Activated CD8-positive, alpha-beta memory T cell treated with anti-CD3 and anti-CD28 coated beads, Interleukin-2, amount 50 U/mL, for 4 hours (primary cell): ENCODE measurements at regions not wholly inside any gene's neighbourhood (a gene's known extent, or its start where the extent isn't known, plus 50 kb on each side); places are given as distances from the start of the nearest gene placed in this dataset.

Source experiments
- DNase-seq: peaks from one replicate; pipeline ENCODE4 v3.0.0-alpha.2; 2020

DNA sequence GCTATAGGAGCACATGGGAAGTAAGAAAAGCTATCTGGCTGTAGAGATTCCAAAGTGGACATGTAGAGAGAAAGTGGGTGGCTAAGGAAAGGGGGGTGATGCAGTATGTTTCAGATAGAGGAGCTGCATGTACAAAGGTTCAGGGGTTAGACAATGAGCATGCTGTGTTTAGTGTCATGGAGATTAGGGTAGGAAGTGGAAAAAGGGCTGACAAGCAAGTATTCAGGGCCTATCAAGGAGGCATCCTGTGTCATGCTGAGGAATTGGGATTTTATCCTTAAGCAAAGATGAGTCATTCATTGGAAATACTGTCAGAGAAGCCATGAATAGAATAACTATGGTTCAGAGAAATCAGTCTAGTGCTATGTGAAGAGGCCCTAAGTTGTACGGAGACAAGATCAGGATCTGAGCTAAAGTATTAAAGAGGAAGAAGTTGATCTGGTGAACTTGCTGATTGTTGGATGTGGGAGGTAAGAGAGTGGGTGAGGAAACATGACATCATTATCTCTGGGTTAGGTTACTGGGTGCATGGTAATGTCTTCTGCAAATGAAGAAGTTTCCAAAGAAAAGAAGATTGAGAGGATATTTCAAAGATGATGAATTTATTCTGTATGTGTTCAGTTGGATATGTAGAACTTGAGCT lies 176.7 kb upstream of the GOLIM4 start:
- no peak for DNase-seq

DNA sequence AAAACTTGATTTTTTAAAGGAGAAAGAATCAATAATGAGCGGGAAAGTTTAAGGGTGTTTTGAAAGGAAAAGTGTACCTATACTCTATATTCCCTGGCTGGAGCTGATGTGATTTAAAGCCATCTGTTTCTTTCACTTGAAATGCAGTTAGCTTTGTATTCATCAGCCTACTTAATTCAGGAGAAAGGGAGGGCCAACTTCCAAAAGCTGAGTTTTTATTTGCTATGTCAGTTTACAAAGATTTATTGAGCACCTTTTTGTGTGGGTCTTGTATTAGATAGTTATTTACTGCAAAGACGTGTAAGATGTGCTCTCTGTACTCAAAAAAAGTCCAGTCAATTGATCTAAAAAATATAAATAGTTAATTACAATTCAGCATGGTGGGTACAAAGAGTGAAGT lies 176.2 kb upstream of the GOLIM4 start:
- DNase-seq = no peak

DNA sequence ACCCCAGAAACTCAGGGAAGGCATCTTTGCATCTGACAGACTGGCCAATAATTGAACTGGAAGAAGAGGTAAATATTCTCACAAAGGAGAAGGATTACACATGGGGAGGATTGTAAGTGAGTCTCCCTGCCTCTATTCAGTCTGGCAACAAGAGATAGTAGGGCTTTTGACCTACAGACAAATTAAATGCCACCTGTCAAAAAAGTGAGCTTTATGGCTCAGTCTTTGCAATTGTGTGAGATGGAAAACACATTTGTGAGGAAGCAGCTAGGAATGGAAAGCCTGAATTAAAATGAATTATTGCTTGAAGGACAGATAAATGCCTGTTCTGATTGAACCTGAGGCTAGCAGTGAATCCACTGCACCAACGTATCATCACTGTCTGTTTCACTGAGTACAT lies 173.3 kb upstream of the GOLIM4 start:
- DNase-seq = no peak

DNA sequence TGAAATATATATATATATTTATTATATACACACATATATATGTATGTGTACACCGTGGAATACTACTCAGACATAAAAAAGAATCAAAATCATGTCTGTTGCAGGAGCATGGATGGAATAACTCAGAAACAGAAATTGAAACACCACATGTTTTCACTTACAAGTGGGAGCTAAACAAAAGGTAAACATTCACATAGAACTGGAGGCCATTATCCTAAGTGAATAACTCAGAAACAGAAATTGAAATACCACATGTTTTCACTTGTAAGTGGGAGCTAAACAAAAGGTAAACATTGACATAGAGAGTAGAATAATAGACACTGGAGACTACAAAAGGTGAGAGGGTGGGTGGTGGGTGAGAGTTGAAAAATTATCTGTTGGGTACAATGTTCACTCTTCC lies 171.5 kb upstream of the GOLIM4 start:
- no peak for DNase-seq

DNA sequence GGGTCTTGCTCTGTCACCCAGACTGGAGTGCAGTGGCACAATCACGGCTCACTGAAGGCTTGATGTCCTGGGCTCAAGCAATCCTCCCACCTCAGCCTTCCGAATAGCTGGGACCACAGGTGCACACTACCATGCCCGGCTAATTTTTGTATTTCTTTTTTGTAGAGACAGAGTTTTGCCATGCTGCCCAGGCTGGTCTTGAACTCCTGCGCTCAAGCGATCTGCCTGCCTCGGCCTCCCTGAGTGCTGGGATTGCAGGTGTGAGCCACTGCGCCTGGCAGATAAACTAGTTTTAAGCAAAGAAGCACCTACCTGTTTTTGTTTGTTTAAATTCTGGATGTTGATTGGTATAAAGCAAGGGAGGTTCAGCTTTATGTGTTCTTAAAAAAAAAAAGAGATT lies 170.6 kb upstream of the GOLIM4 start:
- no peak for DNase-seq

DNA sequence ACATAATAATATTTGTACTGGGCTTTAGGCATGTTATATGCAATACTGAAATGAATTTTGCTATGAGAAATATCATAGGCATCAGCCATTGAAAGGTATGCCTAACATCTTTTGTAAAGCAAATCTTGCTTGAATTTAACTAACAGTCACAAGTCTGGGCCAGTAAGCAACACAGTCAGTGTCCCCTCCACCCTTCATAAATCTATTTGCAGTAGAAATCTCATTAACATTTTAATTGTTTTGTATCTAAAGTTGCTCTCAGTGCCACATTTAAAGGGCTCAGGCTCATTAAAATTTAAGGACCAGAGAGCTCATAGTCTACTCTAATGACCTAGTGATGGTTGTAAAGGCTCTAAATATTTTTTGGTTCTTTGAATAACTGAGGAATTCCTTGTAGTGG lies 167.2 kb upstream of the GOLIM4 start:
- no peak for DNase-seq

DNA sequence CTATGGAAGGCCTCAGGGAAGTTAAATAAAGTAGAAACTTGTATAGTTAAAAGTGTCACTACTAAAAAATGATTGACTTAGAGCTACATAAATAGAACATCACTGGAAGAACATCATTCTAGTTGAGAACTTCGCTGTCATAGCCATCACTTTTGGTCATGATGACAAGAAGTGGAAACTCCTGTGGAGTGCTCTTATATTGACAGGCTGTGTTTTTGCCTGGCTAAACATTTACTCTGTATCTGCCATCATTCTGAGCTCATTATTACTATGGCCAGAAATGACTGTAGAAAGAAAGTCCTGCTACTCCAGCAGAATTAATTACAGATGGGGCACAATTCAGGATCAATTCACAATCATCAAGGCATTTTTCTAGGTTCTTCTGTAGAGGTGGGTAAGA lies 165.1 kb upstream of the GOLIM4 start:
- no peak for DNase-seq

DNA sequence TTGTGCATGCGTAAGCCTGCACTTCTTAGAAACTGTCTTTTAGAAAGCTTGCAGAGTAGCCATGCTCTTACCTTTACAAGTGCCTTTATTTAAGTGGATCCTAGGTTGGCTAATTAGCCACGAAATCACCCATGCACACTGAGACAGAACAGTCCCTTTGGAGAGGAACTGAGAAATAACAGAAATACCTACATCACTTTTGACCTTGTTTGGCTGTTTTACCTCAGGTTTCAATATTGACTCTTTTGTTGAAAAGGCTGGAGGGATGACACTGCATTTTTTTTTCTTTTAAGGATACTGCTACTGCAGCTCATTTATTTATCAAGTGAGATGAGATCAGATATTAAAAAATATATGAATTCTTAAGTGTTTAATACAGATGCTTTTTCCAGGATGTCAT lies 155.6 kb upstream of the GOLIM4 start:
- DNase-seq = no peak

DNA sequence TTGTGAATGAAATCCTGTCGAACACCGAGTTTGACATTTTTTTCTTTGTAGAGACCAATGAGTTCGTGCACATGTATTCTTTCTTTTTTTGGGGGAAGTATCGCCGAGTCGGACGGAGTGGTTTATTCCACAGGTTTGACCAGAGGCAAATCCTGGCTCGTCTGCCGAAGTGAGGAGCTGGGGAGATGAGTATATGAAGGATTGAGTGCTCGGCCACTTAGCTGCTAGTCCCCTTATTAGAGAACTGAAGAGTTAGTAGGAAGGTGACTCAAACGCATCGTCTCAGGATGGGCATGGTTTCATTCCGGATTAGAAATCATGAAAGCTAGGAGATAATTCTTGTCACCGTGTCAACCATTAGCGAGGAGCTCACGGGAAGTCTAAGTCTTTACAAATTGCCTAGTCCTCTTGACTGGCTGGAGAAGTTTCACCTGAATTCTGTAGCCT lies 154.7 kb upstream of the GOLIM4 start:
- DNase-seq = no peak

DNA sequence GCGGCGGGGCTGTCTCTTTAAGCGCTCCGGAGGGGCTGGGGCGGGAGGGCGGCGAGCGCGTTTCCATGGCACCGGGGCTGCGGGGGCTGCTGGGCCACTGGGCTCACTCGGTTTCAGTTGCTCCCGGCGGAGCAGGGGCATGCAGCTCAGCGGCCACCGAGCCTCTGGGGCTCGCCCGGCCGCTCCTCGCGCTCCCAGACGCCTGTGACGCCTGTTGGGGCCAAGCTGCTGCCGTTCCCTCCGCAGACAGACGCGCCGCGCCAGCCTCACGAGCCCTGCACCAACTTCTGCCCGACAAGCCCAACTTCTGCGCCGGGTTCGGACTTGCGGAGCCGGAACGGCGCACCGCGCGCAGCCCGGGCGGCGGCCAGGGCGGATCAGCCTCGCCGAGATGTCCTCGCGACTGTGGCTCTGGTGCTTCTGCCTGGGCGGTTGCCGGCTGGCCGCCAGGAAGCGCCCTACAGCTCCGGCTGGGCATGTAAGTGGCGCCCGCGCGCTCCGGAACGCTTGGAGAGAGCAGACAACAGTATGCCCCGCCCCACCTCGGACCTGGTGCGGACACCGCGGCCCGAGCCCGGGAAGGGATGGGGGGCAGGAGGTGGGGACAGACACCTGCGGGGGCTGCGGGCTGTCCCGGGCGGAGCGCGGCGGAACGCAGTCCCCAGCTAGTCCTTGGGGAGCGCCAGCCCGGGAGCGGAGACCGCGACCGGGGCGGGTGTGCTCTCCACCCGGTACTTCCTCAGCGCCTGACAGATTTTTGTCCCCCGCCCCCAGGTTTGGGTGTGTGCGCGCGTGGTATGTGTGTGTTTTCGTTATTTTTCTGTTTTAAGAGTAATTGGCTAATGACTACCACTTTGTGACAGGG lies 154.1 kb upstream of the GOLIM4 start:
- DNase-seq = no peak

DNA sequence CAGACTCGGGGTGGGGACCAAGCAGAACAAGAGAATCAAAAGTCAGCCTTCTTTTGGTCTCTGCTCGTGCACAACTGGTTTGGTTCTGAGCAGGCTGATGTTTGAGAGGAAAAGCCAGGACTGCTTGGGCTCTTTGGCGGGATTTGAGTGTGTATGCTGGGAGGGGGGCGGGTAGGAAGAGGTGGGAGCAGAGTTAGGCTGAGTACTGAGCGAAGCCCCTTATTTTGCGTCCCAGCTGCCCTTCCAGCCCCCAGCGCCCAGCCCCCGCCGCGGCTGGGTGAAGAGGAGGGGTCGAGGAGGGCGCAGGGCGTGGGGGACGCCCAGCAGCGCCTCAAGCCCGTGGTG lies 153.5 kb upstream of the GOLIM4 start:
- no peak for DNase-seq

DNA sequence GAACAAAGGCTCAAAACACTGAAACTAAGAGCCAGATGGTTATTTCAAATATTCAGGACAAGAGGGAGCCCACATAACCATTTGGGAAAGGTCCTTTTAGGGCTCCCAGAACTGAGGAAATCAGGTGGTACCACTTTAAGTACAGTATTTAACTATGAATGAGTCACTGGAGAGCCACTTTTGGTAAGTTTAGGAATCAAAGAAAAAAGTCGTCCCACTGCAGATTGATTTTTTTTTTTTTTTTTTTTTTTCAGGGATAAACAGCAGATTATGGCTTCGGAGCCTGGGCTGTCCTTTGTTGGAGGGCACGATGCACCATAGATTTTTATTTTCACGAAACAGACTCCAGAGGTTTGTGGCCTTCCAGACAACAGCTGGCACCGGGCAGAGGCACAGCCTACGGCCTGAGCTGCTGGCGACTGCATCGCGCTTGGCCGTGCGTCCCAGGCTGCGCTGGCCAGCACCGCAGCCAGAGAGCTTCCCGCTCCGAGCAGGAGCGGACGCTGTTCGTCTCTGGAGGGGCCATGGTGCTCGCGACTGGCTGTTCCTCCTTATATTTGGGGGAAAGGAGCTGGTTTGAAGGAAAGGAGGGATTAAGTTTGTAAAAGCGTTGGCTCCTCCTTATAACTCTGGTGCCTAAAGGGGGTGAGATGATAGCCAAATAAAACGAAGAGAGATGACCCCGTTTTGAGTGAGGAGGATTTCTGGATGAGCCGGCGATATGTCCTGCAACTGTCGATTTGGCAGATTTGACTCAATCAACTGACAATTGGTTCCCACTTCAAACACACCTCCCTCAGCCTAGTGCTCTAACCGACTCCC lies 152.9 kb upstream of the GOLIM4 start:
- no peak for DNase-seq

DNA sequence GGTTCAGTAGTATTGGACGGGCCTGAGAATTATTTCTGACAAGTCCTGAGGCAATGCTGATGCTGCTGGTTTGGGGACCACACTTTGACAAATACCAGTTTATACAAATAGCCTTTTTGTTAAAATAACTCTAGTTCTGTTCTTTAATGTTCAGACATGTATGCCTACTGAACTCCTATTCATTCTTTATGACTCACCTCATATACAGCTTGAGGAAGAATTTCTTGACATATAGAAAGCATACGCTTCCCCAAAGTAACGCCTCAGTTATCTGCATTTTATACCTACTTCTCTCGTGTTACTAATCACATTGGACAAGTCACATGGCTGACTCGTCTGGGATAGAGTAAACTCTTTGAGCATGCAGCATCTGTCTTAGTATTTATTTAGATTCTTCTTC lies 145.4 kb upstream of the GOLIM4 start:
- DNase-seq = no peak

DNA sequence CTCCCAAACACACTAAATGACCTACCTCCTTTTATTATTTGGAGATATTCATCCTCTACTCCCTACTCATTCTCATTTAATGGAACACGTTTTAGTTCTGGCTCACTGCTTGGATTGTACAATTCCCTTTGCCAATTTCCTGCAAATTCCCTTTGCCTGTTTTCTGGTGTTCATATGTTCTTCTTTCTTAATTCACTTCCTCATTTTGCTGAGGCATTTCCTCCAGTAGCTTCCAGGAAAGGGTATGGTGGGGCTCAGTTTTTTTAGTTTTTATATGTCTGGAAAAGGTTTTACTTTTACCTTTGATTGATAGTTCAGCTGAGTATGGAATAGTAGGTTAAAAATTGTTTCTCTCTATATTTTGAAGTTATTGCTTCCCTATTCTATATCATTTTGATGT lies 143.6 kb upstream of the GOLIM4 start:
- no peak for DNase-seq

DNA sequence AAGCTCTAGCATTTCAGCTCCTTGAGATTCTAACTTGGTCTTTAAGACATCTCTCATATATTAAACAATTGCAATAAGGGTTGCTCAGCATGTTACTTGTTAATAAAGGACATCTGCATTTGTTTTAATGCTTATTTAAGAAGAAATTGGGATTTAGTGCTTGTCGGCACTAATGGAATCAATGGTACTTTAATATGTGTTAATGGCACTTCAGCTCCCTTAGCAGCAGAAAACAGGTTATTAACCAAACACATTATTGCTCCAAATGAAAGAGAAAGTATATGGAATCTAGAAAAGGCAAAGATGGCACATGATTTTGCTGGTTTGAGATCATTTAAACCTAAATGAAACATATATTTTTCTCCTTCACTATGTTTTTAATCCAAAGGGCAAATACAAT lies 137.3 kb upstream of the GOLIM4 start:
- DNase-seq = no peak

DNA sequence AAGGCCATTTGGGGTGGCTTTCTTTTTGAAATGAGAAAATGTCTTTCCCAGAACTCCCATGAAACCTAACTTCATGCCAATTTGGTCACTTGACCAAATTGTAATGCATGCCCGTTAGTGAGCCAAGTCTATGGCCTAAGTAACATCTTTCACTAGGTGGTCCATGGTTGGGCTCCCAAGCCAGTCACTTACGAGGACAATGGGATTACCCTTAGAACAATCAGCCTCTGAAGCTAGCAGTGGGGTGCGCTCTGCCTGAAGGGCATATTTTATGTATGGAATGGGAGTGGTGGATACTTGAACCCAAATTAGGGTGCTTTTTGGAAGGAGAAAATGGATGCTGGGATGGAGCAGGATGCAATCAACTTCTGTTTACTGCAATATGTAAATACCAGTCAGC lies 127.4 kb upstream of the GOLIM4 start:
- no peak for DNase-seq

DNA sequence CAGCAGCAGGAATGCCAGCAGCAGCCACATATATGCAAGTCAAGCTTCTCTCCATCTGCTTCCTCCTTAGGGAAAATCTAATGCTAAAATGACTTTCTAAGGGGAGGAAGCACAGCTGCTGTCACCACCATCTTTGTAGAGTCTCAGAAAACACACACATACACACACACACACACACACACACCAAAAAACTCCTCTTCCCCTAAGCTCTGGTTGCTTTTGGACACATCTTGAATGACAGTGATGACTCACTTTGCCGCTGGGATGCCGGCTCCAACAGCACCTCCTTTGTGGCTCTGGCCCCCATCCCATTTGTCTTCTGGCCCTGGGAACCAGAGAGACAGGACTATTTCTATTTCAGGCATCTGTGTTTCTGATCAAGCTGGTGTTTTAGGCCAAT lies 124.8 kb upstream of the GOLIM4 start:
- DNase-seq = no peak

DNA sequence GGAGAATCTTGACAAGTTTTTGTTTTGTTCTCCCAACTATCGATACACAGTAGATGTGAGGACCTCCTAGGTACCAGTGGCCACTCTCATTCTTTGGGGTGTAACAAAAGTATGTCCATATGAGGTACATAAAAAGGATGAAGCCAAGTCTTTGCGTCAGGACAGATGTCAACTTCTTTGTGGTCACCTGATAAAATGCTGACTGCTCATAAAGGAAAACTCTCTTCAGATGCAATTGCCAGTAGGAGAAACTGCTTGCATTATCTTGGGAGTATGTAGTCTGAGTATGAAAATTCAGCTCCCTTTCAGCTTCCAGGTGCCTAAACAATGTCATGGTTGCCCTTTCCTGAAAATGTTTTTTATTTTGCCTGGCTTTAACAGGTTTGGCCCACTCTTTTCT lies 123.8 kb upstream of the GOLIM4 start:
- DNase-seq = no peak

DNA sequence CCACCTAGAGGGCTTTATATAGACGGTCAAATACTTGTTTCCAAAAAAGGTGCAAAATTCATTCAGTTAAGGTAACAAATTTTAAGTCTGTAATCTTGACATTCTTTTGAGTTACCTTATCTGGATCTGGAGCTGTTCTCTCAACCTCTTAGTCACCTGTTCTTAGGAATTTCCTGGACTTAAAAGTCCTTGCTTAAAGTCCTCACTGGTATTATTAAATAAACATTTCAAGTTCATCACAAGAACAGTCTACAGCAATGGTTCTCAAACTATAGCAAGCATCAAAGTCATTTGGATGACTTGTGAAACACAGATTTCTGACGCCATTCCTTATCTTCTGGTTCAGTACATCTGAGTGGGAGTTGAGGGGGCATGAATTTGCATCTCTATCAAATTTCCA lies 122.9 kb upstream of the GOLIM4 start:
- DNase-seq = no peak

DNA sequence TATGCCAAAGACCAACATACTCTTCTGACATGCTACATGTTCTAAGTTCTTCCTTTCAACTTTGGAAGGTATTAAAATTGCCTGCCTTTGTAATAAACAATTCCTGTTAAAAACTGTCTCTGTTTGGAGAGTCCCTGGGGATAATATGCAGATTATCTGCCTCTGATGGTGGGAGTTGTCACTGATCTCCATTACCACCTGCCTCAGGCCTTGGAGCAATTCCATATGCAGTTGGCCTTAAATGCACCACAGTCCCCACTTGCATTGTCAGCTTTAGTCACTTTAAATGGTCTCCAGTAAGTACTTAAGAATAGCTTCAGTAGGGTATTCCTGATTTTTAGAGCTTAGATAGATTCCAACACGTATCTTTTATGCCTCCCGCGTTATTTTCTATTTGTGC lies 121.1 kb upstream of the GOLIM4 start:
- no peak for DNase-seq

DNA sequence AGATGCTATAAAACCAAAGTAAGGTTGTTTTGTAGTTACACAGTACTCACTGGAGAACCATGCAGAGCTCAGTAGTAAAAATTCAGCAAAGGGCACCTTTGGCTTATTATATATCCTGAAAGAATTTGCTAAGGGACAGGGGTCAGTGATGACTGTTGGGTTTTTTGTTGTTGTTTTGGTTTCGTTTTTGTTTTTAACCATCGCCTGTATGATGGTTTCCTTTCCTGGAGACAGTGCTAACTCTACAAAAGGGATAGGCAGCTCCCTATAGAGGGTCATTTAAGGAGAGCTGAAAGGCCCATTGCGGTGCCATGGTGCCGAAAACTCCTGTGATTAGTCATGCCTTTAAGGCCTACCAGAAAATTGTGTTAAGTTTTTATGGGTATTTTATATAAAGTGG lies 118.2 kb upstream of the GOLIM4 start:
- DNase-seq = no peak

DNA sequence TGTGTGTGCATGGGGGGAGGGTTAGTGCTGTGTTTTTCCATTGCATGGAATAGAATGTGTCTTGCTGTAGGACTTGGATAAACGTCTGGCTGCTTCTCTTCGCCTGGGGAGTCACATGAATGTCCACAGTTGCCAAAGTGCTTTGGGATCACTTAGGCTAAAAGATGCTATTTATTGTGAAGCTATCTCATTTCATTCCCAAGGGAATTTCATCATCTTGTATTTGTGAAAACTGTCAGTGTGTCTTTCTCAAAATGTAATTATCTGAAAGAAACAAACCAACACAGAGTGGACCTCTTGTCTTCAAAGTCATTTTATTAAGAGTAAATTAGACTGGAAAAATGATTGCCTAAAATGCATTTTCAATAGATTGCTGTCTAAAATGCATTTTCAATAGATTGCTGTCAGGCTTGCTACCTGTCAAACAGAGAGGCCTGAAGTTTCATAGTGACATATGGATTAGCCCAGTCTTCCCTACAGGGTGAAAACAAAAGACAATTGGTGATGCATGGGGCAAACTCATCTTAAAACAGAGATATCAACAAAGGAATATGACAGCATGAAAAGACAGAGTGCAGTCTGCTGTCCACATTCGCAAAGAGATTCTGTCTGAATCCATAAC lies 117.1 kb upstream of the GOLIM4 start:
- DNase-seq = no peak

DNA sequence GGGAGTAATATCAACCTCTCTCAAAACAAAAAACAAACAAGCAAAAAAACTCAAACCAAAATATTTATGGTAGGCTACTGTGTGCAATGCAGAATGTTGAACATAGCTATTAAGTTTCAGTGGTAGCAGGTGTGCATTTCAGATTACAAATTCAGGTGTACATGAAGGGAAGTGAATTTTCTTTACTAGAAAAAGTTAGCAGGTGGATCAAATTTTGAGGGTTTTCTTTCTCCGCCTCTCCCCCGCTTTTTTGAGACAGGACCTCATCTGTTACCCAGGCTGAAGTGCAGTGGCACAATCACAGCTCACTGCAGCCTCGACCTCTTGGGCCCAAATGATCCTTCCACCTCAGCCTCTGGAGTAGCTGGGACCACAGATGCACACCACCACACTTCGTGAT lies 109.7 kb upstream of the GOLIM4 start:
- DNase-seq = no peak

DNA sequence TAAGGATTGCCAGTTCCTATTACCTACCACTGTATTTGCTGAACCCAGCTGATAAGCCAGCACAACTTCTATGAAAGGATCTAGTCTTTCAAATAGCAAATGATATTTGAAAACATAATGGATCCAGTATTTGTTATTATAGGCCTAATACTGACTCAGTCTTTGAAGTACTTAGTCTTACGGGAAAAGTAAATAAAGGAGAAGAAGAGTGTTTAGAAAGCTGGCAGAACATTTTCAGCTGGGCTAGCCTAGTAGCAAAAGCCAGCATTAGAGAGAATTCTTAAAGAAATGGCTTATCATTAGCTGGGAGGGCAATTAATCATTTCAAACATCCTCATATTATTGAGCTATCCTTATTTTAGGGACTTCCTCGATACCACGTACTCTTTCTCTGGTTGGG lies 101.4 kb upstream of the GOLIM4 start:
- DNase-seq = no peak
